ENCODE measurements at regions not wholly inside any gene's neighbourhood (a gene's known extent, or its start where the extent isn't known, plus 50 kb on each side); places are given as distances from the start of the nearest gene placed in this dataset.

DNA sequence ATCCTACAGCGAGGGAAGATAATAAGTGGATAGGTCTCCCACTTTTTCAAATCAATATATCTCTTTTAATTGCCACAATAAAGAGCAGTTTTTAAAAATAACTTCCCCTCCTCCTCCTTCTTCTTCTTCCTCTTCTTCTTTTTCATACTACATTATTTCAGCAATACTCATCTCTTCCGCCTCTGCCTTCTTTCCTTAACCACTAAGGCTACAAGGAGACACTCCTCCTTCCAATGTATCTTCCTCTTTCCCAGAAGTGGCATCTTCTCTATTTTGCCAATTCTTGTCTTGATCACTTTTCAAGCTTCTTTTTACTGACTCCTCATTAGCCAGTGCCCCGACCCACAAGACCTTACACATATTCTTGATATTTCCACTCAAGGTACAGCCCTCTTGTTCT is 546.6 kb upstream of the CHAC2 start:
- TF ChIP-seq HDAC2 (IDR thresholded peaks at IDR 0.05) (no peak), EP300 (IDR thresholded peaks at IDR 0.05) (no peak), MAFK (IDR thresholded peaks at IDR 0.05; ENCODE audit: partially characterized antibody) (no peak), RAD21 (conservative IDR thresholded peaks at IDR 0.05 in 1 of 2, IDR thresholded peaks at IDR 0.05 in 1 of 2) (no peak), PHF8 (IDR thresholded peaks at IDR 0.05; ENCODE audit: borderline replicate concordance, low read depth) (no peak), BHLHE40 (IDR thresholded peaks at IDR 0.05; ENCODE audit: low read depth, low read length) (no peak), RNF2 (IDR thresholded peaks at IDR 0.05; ENCODE audit: borderline replicate concordance, low read depth) (no peak), POLR2A (IDR thresholded peaks at IDR 0.05; ENCODE audit: low read length) (no peak)
- TF ChIP-seq, protein P1, sequence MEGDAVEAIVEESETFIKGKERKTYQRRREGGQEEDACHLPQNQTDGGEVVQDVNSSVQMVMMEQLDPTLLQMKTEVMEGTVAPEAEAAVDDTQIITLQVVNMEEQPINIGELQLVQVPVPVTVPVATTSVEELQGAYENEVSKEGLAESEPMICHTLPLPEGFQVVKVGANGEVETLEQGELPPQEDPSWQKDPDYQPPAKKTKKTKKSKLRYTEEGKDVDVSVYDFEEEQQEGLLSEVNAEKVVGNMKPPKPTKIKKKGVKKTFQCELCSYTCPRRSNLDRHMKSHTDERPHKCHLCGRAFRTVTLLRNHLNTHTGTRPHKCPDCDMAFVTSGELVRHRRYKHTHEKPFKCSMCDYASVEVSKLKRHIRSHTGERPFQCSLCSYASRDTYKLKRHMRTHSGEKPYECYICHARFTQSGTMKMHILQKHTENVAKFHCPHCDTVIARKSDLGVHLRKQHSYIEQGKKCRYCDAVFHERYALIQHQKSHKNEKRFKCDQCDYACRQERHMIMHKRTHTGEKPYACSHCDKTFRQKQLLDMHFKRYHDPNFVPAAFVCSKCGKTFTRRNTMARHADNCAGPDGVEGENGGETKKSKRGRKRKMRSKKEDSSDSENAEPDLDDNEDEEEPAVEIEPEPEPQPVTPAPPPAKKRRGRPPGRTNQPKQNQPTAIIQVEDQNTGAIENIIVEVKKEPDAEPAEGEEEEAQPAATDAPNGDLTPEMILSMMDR (IDR thresholded peaks at IDR 0.05), result no peak
- TF ChIP-seq, protein P2, sequence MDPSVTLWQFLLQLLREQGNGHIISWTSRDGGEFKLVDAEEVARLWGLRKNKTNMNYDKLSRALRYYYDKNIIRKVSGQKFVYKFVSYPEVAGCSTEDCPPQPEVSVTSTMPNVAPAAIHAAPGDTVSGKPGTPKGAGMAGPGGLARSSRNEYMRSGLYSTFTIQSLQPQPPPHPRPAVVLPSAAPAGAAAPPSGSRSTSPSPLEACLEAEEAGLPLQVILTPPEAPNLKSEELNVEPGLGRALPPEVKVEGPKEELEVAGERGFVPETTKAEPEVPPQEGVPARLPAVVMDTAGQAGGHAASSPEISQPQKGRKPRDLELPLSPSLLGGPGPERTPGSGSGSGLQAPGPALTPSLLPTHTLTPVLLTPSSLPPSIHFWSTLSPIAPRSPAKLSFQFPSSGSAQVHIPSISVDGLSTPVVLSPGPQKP (IDR thresholded peaks at IDR 0.05; ENCODE audit: low read depth, low read length), result no peak
- TF ChIP-seq, protein P3, sequence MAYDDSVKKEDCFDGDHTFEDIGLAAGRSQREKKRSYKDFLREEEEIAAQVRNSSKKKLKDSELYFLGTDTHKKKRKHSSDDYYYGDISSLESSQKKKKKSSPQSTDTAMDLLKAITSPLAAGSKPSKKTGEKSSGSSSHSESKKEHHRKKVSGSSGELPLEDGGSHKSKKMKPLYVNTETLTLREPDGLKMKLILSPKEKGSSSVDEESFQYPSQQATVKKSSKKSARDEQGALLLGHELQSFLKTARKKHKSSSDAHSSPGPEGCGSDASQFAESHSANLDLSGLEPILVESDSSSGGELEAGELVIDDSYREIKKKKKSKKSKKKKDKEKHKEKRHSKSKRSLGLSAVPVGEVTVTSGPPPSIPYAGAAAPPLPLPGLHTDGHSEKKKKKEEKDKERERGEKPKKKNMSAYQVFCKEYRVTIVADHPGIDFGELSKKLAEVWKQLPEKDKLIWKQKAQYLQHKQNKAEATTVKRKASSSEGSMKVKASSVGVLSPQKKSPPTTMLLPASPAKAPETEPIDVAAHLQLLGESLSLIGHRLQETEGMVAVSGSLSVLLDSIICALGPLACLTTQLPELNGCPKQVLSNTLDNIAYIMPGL (CRISPR knock-in tag; IDR thresholded peaks at IDR 0.05; ENCODE audit: borderline replicate concordance), result no peak

Data from A549 (cell line).